ENCODE measurements at regions not wholly inside any gene's neighbourhood (a gene's known extent, or its start where the extent isn't known, plus 50 kb on each side); places are given as distances from the start of the nearest gene placed in this dataset.

DNA sequence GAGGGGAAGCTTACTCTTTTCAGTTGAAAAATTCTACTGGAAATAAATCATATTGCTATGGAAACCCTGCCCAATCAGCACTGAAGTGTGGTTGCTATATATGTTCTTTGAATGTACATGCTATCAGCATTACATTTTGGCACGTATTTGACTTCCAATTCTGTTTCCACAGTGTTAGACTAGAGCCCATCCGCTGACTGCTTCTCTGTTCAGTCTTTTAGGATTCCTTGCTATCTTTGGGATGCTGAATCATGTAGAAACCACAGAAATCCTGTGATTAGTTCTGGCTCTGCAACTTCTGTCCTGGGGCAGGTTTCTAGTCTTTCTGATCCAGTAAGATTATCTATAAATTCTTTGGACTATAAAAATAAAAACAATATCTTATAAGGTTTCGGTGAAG, 128.2 kb upstream of the SLC7A14 start:
- Mint-ChIP-seq H3K9me3 (peaks cover 1% of the 10 kb centered on the region), H3K27me3 (peaks cover 27% of the 10 kb centered on the region), H3K36me3 (ENCODE audit: low read depth) (no peaks in the 10 kb centered on the region), H3K4me1 (no peaks in the 10 kb centered on the region), H3K4me3 (no peak overlapping the region), H3K27ac (no peak overlapping the region)
- ChIA-PET CTCF (no interaction called here), POLR2A (no interaction called here)
- DNase-seq: no peak

DNA sequence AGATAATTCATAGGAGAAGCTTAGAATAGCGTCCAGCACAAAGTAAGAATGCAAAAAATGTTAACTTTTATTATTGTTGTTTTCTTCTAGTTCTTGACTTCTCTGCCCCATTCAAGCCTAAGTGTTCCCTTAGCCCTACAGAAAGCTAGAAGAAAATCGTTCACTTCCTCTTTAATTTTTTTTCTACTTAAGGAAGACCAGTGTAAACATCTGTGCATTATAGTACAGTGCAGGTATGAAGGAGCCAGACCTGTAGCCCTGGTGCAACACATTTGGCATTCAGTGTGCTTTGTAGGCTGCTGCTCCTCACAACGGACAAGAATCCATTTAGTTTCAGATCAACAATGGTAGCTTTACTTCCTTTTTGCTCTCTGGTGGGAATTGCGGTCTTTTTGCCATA, 127.8 kb upstream of the SLC7A14 start:
- Mint-ChIP-seq H3K27ac (no peak overlapping the region), H3K36me3 (ENCODE audit: low read depth) (no peaks in the 10 kb centered on the region), H3K27me3 (peaks cover 27% of the 10 kb centered on the region), H3K9me3 (no peaks in the 10 kb centered on the region), H3K4me1 (no peaks in the 10 kb centered on the region), H3K4me3 (no peak overlapping the region)
- ChIA-PET POLR2A (no interaction called here), CTCF (no interaction called here)
- no peak for DNase-seq

DNA sequence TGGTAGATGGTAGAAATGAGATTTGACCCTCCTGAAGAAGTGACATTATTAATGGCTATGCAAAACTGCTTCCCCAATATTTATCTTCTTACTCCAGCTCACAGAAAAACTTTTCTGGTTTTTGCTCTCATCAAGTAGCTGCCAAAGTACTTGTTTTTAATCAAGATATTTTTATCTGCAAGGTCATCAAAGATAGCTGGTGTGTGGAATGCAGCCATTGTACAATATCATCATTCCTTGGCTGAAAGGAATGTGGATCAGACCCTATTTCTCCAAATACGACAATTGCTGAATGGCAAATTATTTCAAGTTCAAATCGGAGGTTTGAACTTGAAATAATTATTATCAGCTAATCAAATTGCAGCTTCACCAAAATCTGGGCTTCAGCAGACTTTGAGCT, 126.9 kb upstream of the SLC7A14 start:
- Mint-ChIP-seq H3K36me3 (ENCODE audit: low read depth) (no peaks in the 10 kb centered on the region), H3K4me1 (no peaks in the 10 kb centered on the region), H3K27me3 (peaks cover 24% of the 10 kb centered on the region), H3K27ac (no peak overlapping the region), H3K4me3 (no peak overlapping the region), H3K9me3 (no peaks in the 10 kb centered on the region)
- CTCF ChIA-PET: no interaction called here
- no peak for DNase-seq
- POLR2A ChIA-PET: no interaction called here

DNA sequence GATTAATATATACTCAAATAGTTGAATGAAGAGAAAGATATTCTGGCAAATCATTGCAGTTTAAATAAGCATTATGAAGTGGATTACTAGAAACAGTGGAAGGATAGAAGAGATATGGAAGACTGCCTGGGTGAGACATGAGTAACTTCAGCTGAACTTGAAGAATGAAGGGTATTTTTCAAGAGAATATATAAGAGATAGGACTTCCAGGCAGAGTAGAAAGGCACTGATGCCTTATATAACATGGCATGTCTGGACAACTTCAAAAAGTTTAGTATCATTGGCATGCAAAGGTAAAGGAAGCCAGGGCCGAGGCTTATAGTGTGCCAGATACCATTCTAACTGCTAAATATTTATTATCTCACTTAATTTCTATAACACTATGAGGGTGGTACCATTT, 126.5 kb upstream of the SLC7A14 start:
- H3K9me3 Mint-ChIP-seq: no peaks in the 10 kb centered on the region
- no peak overlapping the region for H3K4me3 Mint-ChIP-seq
- no peak for DNase-seq
- ChIA-PET POLR2A (no interaction called here), CTCF (no interaction called here)
- no peaks in the 10 kb centered on the region for H3K4me1 Mint-ChIP-seq
- H3K27ac Mint-ChIP-seq: no peak overlapping the region
- H3K36me3 Mint-ChIP-seq (ENCODE audit: low read depth): no peaks in the 10 kb centered on the region
- H3K27me3 Mint-ChIP-seq: peaks cover 25% of the 10 kb centered on the region

DNA sequence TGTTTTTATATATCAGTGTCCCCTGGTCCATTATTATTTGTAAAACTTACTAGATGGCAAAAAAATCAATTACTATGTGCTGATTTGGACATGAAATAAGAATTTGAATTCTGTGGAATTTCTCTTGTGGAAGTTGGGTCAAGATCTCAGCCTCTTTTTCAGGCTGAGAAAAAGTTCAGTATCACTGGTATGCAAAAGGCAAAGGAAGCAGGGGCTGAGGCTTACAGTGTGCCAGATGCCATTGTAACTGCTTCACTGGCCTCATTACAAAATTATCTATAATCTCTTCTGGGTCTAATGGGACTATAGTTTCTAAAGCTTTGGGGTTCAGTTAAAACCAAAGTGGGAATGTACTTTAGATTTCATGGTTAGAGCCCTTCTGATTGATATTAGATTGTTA, 125.9 kb upstream of the SLC7A14 start:
- H3K4me3 Mint-ChIP-seq: no peak overlapping the region
- no peaks in the 10 kb centered on the region for H3K4me1 Mint-ChIP-seq
- DNase-seq: no peak
- ChIA-PET POLR2A (no interaction called here), CTCF (no interaction called here)
- H3K9me3 Mint-ChIP-seq: no peaks in the 10 kb centered on the region
- H3K27me3 Mint-ChIP-seq: peaks cover 26% of the 10 kb centered on the region
- H3K27ac Mint-ChIP-seq: no peak overlapping the region
- no peaks in the 10 kb centered on the region for H3K36me3 Mint-ChIP-seq (ENCODE audit: low read depth)

DNA sequence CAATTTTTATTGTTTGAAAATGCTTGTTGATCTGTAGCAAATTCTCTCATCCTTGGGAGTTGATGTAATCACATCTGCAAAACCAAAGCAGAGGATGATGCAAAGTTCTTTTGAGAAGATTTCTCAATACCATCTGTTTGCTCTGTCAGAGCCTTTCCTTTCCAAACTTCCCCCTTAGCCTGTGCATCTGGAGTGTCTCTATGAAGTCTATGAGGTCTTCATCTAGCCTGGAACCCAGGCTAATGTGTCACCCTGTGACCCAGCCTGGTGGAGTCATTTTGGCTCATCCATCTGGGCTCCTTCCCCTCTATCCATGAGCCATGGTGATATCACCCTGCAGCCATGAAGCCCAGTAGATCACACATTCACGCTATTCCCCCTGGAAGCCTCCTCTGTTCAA, 123.2 kb upstream of the SLC7A14 start:
- no peaks in the 10 kb centered on the region for H3K4me1 Mint-ChIP-seq
- H3K27me3 Mint-ChIP-seq: peaks cover 17% of the 10 kb centered on the region
- no peaks in the 10 kb centered on the region for H3K36me3 Mint-ChIP-seq (ENCODE audit: low read depth)
- ChIA-PET POLR2A (no interaction called here), CTCF (no interaction called here)
- H3K9me3 Mint-ChIP-seq: no peaks in the 10 kb centered on the region
- no peak overlapping the region for H3K4me3 Mint-ChIP-seq
- H3K27ac Mint-ChIP-seq: no peak overlapping the region
- no peak for DNase-seq

DNA sequence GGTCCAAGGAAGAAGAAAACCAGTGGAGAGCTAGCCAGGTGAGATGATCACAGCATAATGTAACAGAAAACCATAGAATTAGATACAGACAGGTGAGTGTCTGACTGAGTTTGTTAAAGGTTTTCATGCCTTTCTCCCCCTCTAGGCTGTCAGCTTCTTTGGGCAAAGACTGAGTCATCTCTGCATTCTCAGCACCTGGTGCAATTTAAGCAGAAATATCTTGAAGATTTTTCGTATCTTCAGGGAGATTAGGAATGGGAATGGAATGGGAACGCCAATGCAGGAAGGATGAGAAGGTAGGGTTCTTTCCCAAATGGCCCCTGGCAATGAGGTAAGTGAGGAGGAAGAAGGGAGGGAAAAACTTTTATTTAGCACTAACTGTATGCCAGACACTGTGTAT, 122.0 kb upstream of the SLC7A14 start:
- Mint-ChIP-seq H3K4me1 (no peaks in the 10 kb centered on the region), H3K36me3 (ENCODE audit: low read depth) (no peaks in the 10 kb centered on the region), H3K27me3 (peaks cover 14% of the 10 kb centered on the region), H3K4me3 (no peak overlapping the region), H3K27ac (no peak overlapping the region), H3K9me3 (no peaks in the 10 kb centered on the region)
- POLR2A ChIA-PET: no interaction called here
- no peak for DNase-seq
- CTCF ChIA-PET: no interaction called here

DNA sequence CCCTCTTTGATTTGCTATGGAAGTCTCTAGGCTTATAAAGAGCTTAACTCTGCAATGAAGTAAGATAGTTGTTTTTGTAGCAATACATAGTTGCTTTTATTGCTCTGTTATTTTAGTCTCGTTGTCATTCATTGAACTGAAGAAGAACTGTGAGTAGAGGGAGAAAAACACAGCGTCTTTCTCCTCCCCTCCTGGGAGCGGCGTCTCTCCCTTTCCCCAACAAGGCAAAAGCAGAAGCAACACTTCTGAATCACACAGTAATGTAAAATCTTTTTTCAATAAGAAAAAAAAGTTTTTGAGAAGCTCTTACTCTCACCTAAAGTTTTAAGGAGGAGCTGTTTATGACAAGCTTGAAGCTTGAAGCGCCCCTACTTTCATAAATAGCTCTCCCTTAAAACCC, 119.3 kb upstream of the SLC7A14 start:
- no peaks in the 10 kb centered on the region for H3K36me3 Mint-ChIP-seq (ENCODE audit: low read depth)

DNA sequence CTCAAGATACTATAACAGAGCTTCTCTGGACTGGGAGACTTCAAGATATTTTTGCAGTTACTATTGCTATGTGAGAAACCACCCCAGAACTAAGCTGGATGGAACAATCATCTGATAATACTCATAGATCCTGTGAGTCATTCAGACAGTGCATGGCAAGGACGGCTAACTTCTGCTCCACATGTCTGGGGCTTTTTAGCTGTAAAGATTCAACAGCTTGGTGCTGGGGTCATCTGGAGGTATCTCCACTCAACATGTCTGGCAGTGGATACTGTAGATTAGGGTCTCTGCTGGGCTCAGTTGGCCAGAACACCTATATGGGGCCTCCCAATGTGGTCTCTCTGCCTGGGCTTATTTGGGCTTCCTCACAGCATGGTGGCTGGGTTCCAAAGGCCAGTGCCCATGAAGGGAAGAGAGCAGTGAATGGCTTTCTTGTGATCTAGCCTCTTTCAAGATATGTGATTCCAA, 117.3 kb upstream of the SLC7A14 start:
- Mint-ChIP-seq H3K4me1 (no peaks in the 10 kb centered on the region), H3K27ac (no peak overlapping the region), H3K36me3 (ENCODE audit: low read depth) (no peaks in the 10 kb centered on the region), H3K4me3 (no peak overlapping the region), H3K9me3 (no peaks in the 10 kb centered on the region), H3K27me3 (peaks cover 2% of the 10 kb centered on the region)
- ChIA-PET CTCF (no interaction called here), POLR2A (no interaction called here)
- DNase-seq: no peak

More for the DNA sequence above, 119.3 kb upstream of the SLC7A14 start:
- Mint-ChIP-seq H3K4me1 (no peaks in the 10 kb centered on the region), H3K27ac (no peak overlapping the region), H3K4me3 (no peak overlapping the region), H3K27me3 (peaks cover 4% of the 10 kb centered on the region), H3K9me3 (no peaks in the 10 kb centered on the region)
- ChIA-PET CTCF (interaction anchor here (1.6 kb wide), 1 partner anchor 15 kb away, joined by 3 read pairs; no protein-coding TSS in a partner anchor), POLR2A (no interaction called here)
- no peak for DNase-seq

DNA sequence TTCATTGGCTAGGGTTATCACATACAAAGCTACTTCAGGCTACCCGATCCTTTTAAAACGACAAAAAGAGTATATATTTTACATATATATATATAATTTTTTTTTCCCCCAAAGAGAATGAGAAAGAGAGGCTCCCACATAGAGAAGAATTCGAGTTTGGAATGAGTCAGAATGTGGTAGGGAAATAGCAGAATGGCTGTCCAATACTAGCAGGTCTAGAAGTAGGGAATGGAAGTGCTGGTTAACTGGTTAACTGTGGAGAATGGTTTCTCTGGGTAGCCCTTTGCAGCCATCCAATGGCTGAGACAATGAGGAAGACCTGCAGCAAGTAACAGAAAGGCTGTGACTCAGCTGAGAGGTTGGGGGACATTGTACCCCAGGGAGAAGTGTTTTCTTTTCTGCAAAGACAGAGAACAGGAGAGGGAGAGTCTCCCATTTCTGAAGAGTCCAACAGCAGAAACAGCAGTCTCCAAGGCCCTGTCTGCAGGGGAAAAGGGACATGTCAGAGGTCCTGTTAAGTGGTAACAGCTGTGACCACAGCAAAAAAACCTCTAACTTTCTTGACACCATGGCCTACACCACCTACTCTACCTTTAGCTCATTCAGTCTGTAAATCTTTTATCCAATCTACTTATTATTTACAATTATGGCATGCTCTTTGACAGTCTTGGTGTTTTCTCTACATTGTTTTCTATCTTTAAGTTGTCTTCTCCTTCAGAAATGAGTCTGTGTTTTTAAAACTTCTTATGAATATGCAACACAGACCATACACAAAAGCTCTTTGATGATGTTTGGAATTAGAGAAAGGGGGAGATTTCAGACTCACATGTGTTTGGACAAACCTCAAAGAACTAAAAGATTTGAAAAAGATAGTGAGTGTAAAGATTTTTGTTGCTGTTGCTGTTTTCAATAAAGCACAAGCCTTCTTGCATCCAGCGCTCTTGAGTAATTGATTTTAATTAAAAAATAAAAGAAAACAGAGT, 116.1 kb upstream of the SLC7A14 start:
- ChIA-PET POLR2A (no interaction called here), CTCF (interaction anchor here (0.8 kb wide), 1 partner anchor 288 kb away, joined by 3 read pairs; no protein-coding TSS in a partner anchor)
- Mint-ChIP-seq H3K36me3 (ENCODE audit: low read depth) (no peaks in the 10 kb centered on the region), H3K4me3 (no peak overlapping the region), H3K9me3 (no peaks in the 10 kb centered on the region), H3K4me1 (no peaks in the 10 kb centered on the region), H3K27ac (no peak overlapping the region), H3K27me3 (no peaks in the 10 kb centered on the region)
- DNase-seq: no peak

DNA sequence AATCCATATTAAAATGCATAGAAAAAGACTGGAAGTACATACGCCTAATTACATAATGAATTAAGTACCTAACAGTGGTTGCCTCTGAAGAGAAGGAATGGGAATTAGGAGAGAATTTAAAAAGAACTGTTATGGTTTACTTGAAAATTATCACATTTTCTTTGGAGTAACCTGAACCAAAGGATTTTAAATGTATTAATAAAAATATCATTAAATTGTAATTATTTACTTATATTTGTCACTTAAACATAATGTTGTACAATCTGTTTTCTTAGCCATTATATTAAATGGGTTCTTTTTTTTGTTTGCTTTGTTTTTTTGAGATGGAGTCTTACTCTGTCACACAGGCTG, 114.2 kb upstream of the SLC7A14 start:
- Mint-ChIP-seq H3K27ac (no peak overlapping the region), H3K4me1 (no peaks in the 10 kb centered on the region), H3K36me3 (ENCODE audit: low read depth) (no peaks in the 10 kb centered on the region), H3K27me3 (no peaks in the 10 kb centered on the region), H3K4me3 (no peak overlapping the region), H3K9me3 (no peaks in the 10 kb centered on the region)
- ChIA-PET POLR2A (no interaction called here), CTCF (no interaction called here)
- DNase-seq: no peak

DNA sequence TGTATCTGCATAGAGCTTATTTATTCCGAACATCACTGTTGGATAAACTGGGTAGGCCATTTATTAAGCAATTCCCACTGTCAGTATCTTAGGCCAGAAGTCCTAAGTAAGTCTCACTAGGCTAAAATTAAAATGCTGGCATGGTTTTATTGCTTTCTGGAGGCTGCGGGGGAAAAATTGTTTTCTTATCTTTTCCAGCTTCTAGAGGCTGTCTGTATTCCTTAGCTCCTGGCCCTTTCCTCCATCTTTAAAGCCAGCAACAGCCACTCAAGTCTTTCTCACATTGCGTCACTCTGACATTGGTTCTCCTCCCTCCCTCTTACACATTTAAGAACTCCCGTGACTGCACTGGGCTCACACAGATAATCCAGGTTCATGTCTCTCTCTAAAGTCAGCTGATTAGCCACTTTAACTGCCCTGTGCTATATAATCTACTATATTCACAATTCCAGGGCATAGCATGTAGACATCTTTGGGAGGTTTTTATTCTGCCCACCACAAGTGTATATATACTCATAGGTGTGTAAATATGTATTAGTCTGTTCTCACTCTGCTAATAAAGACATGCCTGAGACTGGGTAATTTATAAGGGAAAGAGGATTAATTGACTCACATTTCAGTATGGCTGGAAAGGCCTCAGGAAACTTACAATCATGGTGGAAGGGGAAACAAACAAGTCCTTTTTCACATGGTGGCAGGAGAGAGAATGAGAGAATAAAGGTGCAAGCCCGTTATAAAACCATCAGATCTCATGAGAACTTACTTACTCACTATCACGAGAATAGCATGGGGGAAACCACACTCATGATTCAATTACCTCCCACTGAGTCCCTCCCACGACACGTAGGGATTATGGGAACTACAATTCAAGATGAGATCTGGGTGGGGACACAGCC, 113.5 kb upstream of the SLC7A14 start:
- Mint-ChIP-seq H3K27ac (no peak overlapping the region), H3K36me3 (ENCODE audit: low read depth) (no peaks in the 10 kb centered on the region), H3K27me3 (no peaks in the 10 kb centered on the region), H3K4me3 (no peak overlapping the region), H3K9me3 (no peaks in the 10 kb centered on the region), H3K4me1 (no peaks in the 10 kb centered on the region)
- POLR2A ChIA-PET: no interaction called here
- CTCF ChIA-PET: no interaction called here
- DNase-seq: no peak

DNA sequence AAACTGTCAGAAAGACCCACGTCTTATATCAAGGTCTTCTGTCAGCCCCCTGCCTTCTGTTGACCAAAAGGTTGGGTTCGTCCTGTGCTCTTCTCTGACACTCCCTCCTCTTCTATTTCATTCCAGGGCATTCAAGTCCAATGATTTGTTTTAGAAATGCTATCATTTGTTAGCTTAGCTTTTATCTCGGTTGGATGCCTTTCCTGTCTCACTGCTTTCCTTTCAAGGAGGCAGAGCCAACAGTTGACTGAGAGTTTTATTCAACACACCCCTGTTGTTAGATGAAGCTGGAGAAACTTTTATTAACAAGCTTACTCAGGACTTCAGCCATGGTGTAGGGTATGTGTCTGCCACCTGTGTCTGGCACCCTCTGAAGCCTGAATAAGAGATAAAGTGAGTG, 112.0 kb upstream of the SLC7A14 start:
- Mint-ChIP-seq H3K27me3 (no peaks in the 10 kb centered on the region), H3K36me3 (ENCODE audit: low read depth) (no peaks in the 10 kb centered on the region), H3K4me1 (no peaks in the 10 kb centered on the region), H3K9me3 (no peaks in the 10 kb centered on the region), H3K27ac (no peak overlapping the region), H3K4me3 (no peak overlapping the region)
- no peak for DNase-seq
- ChIA-PET POLR2A (no interaction called here), CTCF (no interaction called here)

Data from activated CD4-positive, alpha-beta memory T cell treated with anti-CD3 and anti-CD28 coated beads, Interleukin-2, amount 10 ng/mL, durations not matched to agents 7 days and 5 days (primary cell).